GM12892 (cell line): ENCODE measurements at regions not wholly inside any gene's neighbourhood (a gene's known extent, or its start where the extent isn't known, plus 50 kb on each side); places are given as distances from the start of the nearest gene placed in this dataset.

Source experiments
- POLR2A ChIP-seq: IDR thresholded peaks from 2 replicates; pipeline ENCODE4 v1.6.1; 2011; ENCODE audit warnings: low read depth, low read length, control low read depth
- POLR2AphosphoS5 ChIP-seq: IDR thresholded peaks from 2 replicates; pipeline ENCODE4 v1.6.1; 2011; ENCODE audit warnings: low read depth, low read length, control low read depth
- TAF1 ChIP-seq: IDR thresholded peaks from 2 replicates; pipeline ENCODE4 v1.6.1; 2011; ENCODE audit warnings: low read depth, mild to moderate bottlenecking, control low read depth, low read length, borderline replicate concordance

GRCh38 chr3:81989274-81989673, 227.8 kb upstream of the GBE1 start:
- TF ChIP-seq POLR2AphosphoS5 (no peak), POLR2A (no peak), TAF1 (no peak)
